ENCODE measurements at regions not wholly inside any gene's neighbourhood (a gene's known extent, or its start where the extent isn't known, plus 50 kb on each side); places are given as distances from the start of the nearest gene placed in this dataset.

DNA sequence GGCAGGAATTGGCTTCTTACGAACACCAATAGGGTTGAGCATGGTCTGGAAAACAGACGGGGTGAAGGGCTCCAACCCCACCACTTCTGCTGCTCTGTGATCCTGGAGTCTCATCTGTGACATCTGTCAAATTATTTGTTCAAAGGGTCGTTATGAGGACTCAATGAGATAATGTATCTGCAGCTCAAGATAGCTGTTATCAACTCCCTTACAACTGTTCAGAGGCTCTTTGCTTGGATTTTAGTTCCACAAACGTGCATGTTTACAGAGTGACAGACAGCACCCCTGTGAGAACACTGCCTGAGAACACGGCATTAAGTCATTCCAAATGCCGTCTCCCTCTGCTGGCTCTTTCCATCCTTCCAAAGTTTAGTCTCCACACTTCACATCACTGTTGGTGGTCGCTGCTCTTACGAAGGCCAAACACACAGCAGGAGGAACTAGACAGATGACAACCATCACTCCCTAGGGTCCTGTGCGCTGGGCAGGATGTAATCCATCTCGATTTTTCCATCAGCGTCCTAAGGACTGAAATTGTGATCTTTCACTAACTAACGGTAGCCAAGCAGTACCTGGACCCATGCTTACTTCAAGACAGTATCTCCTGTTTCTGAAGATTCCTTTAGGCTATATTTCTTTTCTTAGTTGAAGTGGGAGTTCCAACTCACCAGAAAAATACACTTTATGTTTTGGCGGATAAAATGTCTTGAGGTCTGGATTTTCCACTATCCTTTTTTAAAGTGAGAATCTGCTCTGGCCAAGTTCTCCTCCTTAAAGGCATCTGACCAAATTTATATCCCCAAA is 220.3 kb downstream of the ANAPC1 start:
- no peak for TF ChIP-seq CTCF (IDR thresholded peaks at IDR 0.05; ENCODE audit: borderline replicate concordance, extremely low read depth, low read length, poor library complexity, severe bottlenecking)
- TF ChIP-seq EZH2 (IDR thresholded peaks at IDR 0.05; ENCODE audit: borderline replicate concordance, low read depth, low read length, severe bottlenecking), result no peak
